GM12878 (cell line): ENCODE measurements at regions not wholly inside any gene's neighbourhood (a gene's known extent, or its start where the extent isn't known, plus 50 kb on each side); places are given as distances from the start of the nearest gene placed in this dataset.

Source experiments
- HSF1 ChIP-seq: fragments of 150-350 bp; IDR thresholded peaks from 2 replicates; pipeline ENCODE4 v1.6.1; 2014; ENCODE audit warnings: mild to moderate bottlenecking, low read depth, low read length
- IRF4 ChIP-seq: IDR thresholded peaks from 2 replicates; pipeline ENCODE4 v1.6.1; 2011; ENCODE audit warnings: low read depth, low read length
- MEF2B ChIP-seq: fragments of 450-650 bp; IDR thresholded peaks from 2 replicates; pipeline ENCODE4 v1.6.1; 2018; ENCODE audit warnings: mild to moderate bottlenecking, moderate library complexity; ENCODE audit not compliant: partially characterized antibody, poor library complexity, severe bottlenecking
- PML ChIP-seq: IDR thresholded peaks from 2 replicates; pipeline ENCODE4 v1.6.1; 2012; ENCODE audit warnings: low read length, inconsistent platforms
- POLR2A ChIP-seq: IDR thresholded peaks from 2 replicates; pipeline ENCODE4 v1.6.1; 2011; ENCODE audit warnings: low read depth, mild to moderate bottlenecking, low read length
- POLR2AphosphoS5 ChIP-seq: IDR thresholded peaks from 2 replicates; pipeline ENCODE4 v1.6.1; 2011; ENCODE audit warnings: mild to moderate bottlenecking, low read length, inconsistent platforms
- REST ChIP-seq: IDR thresholded peaks from 2 replicates; pipeline ENCODE4 v1.6.1; 2012; ENCODE audit warnings: mild to moderate bottlenecking, low read depth, low read length
- TAF1 ChIP-seq: IDR thresholded peaks from 2 replicates; pipeline ENCODE4 v1.6.1; 2011; ENCODE audit warnings: mild to moderate bottlenecking, low read depth, low read length, borderline replicate concordance
- USF2 ChIP-seq: IDR thresholded peaks from 2 replicates; pipeline ENCODE4 v1.6.1; 2011; ENCODE audit warnings: low read depth, low read length, improper control_type of control experiment, borderline replicate concordance

- no peak for TF ChIP-seq POLR2A
- no peak for TF ChIP-seq REST
- no peak for TF ChIP-seq TAF1
- TF ChIP-seq PML = no peak
- TF ChIP-seq MEF2B = no peak
- no peak for TF ChIP-seq IRF4
- TF ChIP-seq HSF1 = no peak
- TF ChIP-seq USF2 = no peak
- TF ChIP-seq POLR2AphosphoS5 = no peak
These were observed 208.0 kb upstream of the TNRC6C start for GRCh38 chr17:77750427-77751043.
